ENCODE measurements at regions not wholly inside any gene's neighbourhood (a gene's known extent, or its start where the extent isn't known, plus 50 kb on each side); places are given as distances from the start of the nearest gene placed in this dataset.

DNA sequence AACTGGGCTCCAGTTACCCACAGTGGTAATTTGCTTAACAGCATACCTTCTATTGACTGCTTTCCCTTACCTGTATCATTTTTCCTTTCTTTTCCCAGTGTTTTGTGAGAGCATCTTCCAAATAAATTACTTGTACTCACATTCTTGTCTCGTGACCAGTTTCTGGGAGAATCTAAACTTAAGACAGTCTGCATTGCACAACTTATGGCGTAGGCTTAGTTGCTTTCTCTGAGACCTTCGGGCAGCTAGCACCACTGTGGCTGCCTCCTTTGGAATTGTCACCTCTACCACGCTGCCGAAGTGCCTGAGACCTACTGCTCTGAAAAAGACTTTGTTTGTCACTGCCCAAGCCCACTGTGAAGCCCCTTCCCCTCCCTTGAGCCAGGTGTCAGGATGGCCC is 188.1 kb upstream of the BMP2 start:
- Histone ChIP-seq H3K9me1 (ENCODE audit: control insufficient read depth, extremely low read depth, insufficient read depth, low read length) (no peaks in the 10 kb centered on the region), H3K36me3 (ENCODE audit: control insufficient read depth in 2 of 2, extremely low read depth in 1 of 2, insufficient read depth in 2 of 2, low read length in 2 of 2) (no peaks in the 10 kb centered on the region), H3K4me3 (ENCODE audit: control insufficient read depth in 2 of 3, extremely low read depth in 1 of 3, insufficient read depth in 2 of 3, low read depth in 1 of 3, low read length in 3 of 3) (no peak overlapping the region), H3K27me3 (ENCODE audit: control insufficient read depth, extremely low read depth, insufficient read depth, low read length) (no peaks in the 10 kb centered on the region), H2AFZ (ENCODE audit: control insufficient read depth, low read length) (no peak overlapping the region), H3K9ac (ENCODE audit: control insufficient read depth, extremely low read depth, insufficient read depth, low read length) (no peak overlapping the region), H3K9me3 (ENCODE audit: control insufficient read depth, low read depth, low read length) (no peaks in the 10 kb centered on the region), H3K79me2 (ENCODE audit: control insufficient read depth, insufficient read depth, low read length) (no peaks in the 10 kb centered on the region), H3K4me2 (ENCODE audit: control insufficient read depth, extremely low read depth, insufficient read depth, low read depth, low read length) (no peak overlapping the region), H3K4me1 (ENCODE audit: control insufficient read depth, extremely low read depth, insufficient read depth, low read length) (peaks cover 10% of the 10 kb centered on the region), H3K27ac (ENCODE audit: control insufficient read depth, insufficient read depth, low read length) (no peak overlapping the region), H4K20me1 (ENCODE audit: control insufficient read depth, extremely low read depth, insufficient read depth, low read length) (no peaks in the 10 kb centered on the region)
- dilution Hi-C loops (cut with MboI; ENCODE audit: extremely low pct_ligation_motif_present, low sequenced_read_pairs): no loop called here
- DNase-seq (ENCODE audit: low read depth, low spot score) (no peak), FAIRE-seq (no peak)
- TF ChIP-seq, protein P1, sequence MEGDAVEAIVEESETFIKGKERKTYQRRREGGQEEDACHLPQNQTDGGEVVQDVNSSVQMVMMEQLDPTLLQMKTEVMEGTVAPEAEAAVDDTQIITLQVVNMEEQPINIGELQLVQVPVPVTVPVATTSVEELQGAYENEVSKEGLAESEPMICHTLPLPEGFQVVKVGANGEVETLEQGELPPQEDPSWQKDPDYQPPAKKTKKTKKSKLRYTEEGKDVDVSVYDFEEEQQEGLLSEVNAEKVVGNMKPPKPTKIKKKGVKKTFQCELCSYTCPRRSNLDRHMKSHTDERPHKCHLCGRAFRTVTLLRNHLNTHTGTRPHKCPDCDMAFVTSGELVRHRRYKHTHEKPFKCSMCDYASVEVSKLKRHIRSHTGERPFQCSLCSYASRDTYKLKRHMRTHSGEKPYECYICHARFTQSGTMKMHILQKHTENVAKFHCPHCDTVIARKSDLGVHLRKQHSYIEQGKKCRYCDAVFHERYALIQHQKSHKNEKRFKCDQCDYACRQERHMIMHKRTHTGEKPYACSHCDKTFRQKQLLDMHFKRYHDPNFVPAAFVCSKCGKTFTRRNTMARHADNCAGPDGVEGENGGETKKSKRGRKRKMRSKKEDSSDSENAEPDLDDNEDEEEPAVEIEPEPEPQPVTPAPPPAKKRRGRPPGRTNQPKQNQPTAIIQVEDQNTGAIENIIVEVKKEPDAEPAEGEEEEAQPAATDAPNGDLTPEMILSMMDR (optimal IDR thresholded peaks at IDR 0.05 in 1 of 3, IDR thresholded peaks at IDR 0.05 in 1 of 3, conservative IDR thresholded peaks at IDR 0.05 in 1 of 3; ENCODE audit: extremely low read depth in 1 of 3, insufficient read depth in 2 of 3, low read length in 3 of 3): no peak
- no peak for TF ChIP-seq EZH2 (IDR thresholded peaks at IDR 0.05; ENCODE audit: low read length)

DNA sequence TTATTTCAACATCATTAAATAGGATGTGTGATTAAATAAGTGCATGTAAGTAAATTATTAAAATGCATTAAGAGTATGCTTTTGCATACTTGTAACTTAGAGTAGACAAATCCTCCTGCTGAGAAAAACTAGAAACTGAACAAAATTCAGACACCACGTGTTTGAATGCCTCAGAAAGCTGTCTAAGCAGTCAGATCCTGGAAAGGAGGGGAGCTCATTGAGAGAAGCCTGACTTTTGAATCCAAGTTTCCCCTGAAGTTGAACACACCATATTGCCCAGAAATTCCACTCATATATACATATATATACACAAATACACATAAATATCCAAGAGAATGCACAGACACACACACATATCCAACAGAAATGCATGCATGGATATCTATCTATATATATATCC is 190.0 kb upstream of the BMP2 start:
- peaks cover 4% of the 10 kb centered on the region for H3K4me1 ChIP-seq (ENCODE audit: control insufficient read depth, extremely low read depth, insufficient read depth, low read length)
- H3K4me2 ChIP-seq (ENCODE audit: control insufficient read depth, extremely low read depth, insufficient read depth, low read depth, low read length): no peak overlapping the region
- dilution Hi-C loops (cut with MboI; ENCODE audit: extremely low pct_ligation_motif_present, low sequenced_read_pairs): no loop called here
- FAIRE-seq: no peak
- H4K20me1 ChIP-seq (ENCODE audit: control insufficient read depth, extremely low read depth, insufficient read depth, low read length): no peaks in the 10 kb centered on the region
- H3K9ac ChIP-seq (ENCODE audit: control insufficient read depth, extremely low read depth, insufficient read depth, low read length): no peak overlapping the region
- no peak overlapping the region for H3K27ac ChIP-seq (ENCODE audit: control insufficient read depth, insufficient read depth, low read length)
- DNase-seq (ENCODE audit: low read depth, low spot score): no peak
- H3K27me3 ChIP-seq (ENCODE audit: control insufficient read depth, extremely low read depth, insufficient read depth, low read length): no peaks in the 10 kb centered on the region
- no peaks in the 10 kb centered on the region for H3K9me3 ChIP-seq (ENCODE audit: control insufficient read depth, low read depth, low read length)
- H3K79me2 ChIP-seq (ENCODE audit: control insufficient read depth, insufficient read depth, low read length): no peaks in the 10 kb centered on the region
- TF ChIP-seq, protein P1 (optimal IDR thresholded peaks at IDR 0.05 in 1 of 3, IDR thresholded peaks at IDR 0.05 in 1 of 3, conservative IDR thresholded peaks at IDR 0.05 in 1 of 3; ENCODE audit: extremely low read depth in 1 of 3, insufficient read depth in 2 of 3, low read length in 3 of 3): no peak
- TF ChIP-seq EZH2 (IDR thresholded peaks at IDR 0.05; ENCODE audit: low read length): no peak
- no peak overlapping the region for H2AFZ ChIP-seq (ENCODE audit: control insufficient read depth, low read length)
- no peaks in the 10 kb centered on the region for H3K36me3 ChIP-seq (ENCODE audit: control insufficient read depth in 2 of 2, extremely low read depth in 1 of 2, insufficient read depth in 2 of 2, low read length in 2 of 2)
- no peaks in the 10 kb centered on the region for H3K9me1 ChIP-seq (ENCODE audit: control insufficient read depth, extremely low read depth, insufficient read depth, low read length)
- no peak overlapping the region for H3K4me3 ChIP-seq (ENCODE audit: control insufficient read depth in 2 of 3, extremely low read depth in 1 of 3, insufficient read depth in 2 of 3, low read depth in 1 of 3, low read length in 3 of 3)

Data from keratinocyte (primary cell).